GM21723 (cell line): ENCODE measurements at regions not wholly inside any gene's neighbourhood (a gene's known extent, or its start where the extent isn't known, plus 50 kb on each side); places are given as distances from the start of the nearest gene placed in this dataset.
"Not testable (repeated sequence)": the region's sequence is repeated elsewhere in the genome, so short reads cannot be mapped to it uniquely, and the experiment has no call there.

Experiments
- ATAC-seq: cut with Tn5 transposase; IDR thresholded peaks from one replicate; pipeline ENCODE4 v1.9.1; 2021; ENCODE audit warnings: mild to moderate bottlenecking, moderate library complexity; ENCODE audit not compliant: unreplicated experiment

- no peak for ATAC-seq
These were observed 235.8 kb downstream of the EPHA7 start for GRCh38 chr6:93183531-93183972.

- no peak for ATAC-seq
These were observed 236.3 kb downstream of the EPHA7 start for GRCh38 chr6:93182938-93183479.

- ATAC-seq: no peak
These were observed 241.4 kb downstream of the EPHA7 start for GRCh38 chr6:93177918-93178317.

- no peak for ATAC-seq
These were observed 241.9 kb downstream of the EPHA7 start for GRCh38 chr6:93177438-93177837.

GRCh38 chr6:93176070-93176469 is 243.3 kb downstream of the EPHA7 start:
- ATAC-seq: peak; percentile 69

- ATAC-seq: not testable (repeated sequence)
These were observed 245.8 kb downstream of the EPHA7 start for GRCh38 chr6:93173573-93173972.

- ATAC-seq: no peak
These were observed 253.4 kb downstream of the EPHA7 start for GRCh38 chr6:93165850-93166430.

- ATAC-seq: no peak
These were observed 254.6 kb downstream of the EPHA7 start for GRCh38 chr6:93164781-93165180.

- ATAC-seq: no peak
These were observed 256.2 kb downstream of the EPHA7 start for GRCh38 chr6:93163146-93163545.

- no peak for ATAC-seq
These were observed 279.8 kb downstream of the EPHA7 start for GRCh38 chr6:93139408-93140081.

GRCh38 chr6:93136111-93136510 is 283.2 kb downstream of the EPHA7 start:
- ATAC-seq: no peak

- ATAC-seq: no peak
These were observed 295.2 kb downstream of the EPHA7 start for GRCh38 chr6:93124006-93124632.

- ATAC-seq: no peak
These were observed 295.8 kb downstream of the EPHA7 start for GRCh38 chr6:93123585-93123984.

- ATAC-seq: no peak
These were observed 299.1 kb downstream of the EPHA7 start for GRCh38 chr6:93120154-93120742.

GRCh38 chr6:93105907-93106306 is 313.5 kb downstream of the EPHA7 start:
- ATAC-seq: no peak

- no peak for ATAC-seq
These were observed 314.3 kb downstream of the EPHA7 start for GRCh38 chr6:93105017-93105416.

GRCh38 chr6:93104195-93104817 is 315.1 kb downstream of the EPHA7 start:
- no peak for ATAC-seq

GRCh38 chr6:93088621-93089501 is 330.5 kb downstream of the EPHA7 start:
- ATAC-seq: no peak

- ATAC-seq: no peak
These were observed 331.8 kb downstream of the EPHA7 start for GRCh38 chr6:93087606-93088005.

GRCh38 chr6:93086351-93086750 is 333.0 kb downstream of the EPHA7 start:
- ATAC-seq: no peak
